ENCODE measurements at regions not wholly inside any gene's neighbourhood (a gene's known extent, or its start where the extent isn't known, plus 50 kb on each side); places are given as distances from the start of the nearest gene placed in this dataset.

DNA sequence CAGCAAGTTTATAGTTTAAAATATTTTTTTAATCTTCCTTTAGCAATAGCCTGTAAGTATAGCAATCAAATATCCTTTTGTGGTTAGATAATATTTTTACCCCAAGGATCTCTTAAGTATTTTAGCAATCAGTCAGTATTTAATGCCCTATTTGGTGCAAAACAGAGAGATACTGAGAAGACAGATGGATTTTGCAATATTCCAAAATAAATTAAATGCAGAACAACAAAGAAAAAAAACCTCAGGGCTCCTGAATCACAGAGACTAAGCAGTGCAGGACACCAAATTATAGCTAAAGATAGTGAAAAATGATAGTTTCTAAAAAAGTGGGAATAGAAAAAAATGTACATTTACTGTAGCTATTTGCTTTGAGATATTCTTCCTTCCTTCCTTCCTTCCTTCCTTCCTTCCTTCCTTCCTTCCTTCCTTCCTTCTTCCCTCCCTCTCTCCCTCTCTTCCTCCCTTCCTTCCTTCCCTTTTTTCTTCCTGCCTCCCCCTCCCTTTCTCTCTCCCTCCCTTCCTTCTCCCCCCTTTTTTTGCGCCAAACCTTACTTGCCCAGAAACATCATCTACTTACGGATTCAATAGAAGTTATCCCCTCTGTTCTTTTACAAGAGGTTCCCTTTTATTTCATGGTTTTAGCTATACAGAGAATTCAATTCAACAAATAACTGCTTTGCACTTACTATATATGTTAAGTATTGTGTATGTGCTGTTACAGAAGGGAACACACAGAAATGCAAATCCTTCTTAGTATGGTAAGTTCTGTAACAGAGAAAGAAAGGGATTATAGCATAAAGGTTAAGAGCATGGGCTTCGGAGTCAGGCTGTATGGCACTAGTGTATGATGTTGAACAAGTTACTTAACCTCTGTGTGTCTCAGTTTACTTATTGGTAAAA lies 219.0 kb downstream of the CPE start:
- Histone ChIP-seq H2AFZ (ENCODE audit: low read depth, low read length) (no peak overlapping the region), H3K4me1 (ENCODE audit: insufficient read depth, low read length) (peaks cover 19% of the 10 kb centered on the region), H3K27me3 (ENCODE audit: insufficient read depth, low read length) (no peaks in the 10 kb centered on the region), H3K4me3 (ENCODE audit: low read length) (no peak overlapping the region), H3K9me3 (ENCODE audit: low read length) (no peaks in the 10 kb centered on the region), H3K36me3 (ENCODE audit: insufficient read depth, low read length) (no peaks in the 10 kb centered on the region)

DNA sequence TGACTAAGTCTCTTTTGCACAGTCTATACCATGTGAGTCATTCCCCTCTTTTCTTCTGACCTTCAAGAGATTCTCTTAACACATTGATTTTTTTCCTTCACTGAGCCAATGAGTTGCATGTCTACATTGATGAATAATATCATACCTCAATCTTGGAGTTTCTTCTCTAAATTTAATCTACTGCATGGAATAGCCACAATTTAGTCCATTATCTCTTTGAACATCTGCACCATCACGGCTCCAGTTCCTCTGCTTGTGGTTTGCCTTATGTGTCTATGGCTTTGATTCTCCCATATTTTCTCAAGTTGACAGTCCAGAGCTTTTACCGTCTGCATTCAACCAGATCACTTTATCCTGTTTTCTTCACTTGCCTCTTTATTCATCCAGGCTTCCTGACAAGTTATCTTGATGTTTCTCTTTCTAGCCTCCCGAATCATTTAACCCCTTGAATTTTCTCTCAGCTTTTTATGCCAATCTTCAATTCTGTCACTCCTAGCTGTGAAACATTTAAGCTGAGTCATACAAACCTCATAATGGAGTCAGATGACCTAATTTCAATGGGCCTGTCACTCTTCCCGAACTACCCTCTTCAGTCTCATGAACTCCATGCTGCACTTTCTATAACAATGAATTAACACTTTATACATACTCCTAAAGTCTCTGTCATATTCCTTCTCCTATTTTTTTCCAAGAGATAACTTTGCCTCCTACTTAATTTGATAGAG lies 222.3 kb downstream of the CPE start:
- peaks cover 19% of the 10 kb centered on the region for H3K4me1 ChIP-seq (ENCODE audit: insufficient read depth, low read length)
- H2AFZ ChIP-seq (ENCODE audit: low read depth, low read length): no peak overlapping the region
- no peak overlapping the region for H3K4me3 ChIP-seq (ENCODE audit: low read length)
- H3K27me3 ChIP-seq (ENCODE audit: insufficient read depth, low read length): no peaks in the 10 kb centered on the region
- no peaks in the 10 kb centered on the region for H3K9me3 ChIP-seq (ENCODE audit: low read length)
- no peaks in the 10 kb centered on the region for H3K36me3 ChIP-seq (ENCODE audit: insufficient read depth, low read length)

DNA sequence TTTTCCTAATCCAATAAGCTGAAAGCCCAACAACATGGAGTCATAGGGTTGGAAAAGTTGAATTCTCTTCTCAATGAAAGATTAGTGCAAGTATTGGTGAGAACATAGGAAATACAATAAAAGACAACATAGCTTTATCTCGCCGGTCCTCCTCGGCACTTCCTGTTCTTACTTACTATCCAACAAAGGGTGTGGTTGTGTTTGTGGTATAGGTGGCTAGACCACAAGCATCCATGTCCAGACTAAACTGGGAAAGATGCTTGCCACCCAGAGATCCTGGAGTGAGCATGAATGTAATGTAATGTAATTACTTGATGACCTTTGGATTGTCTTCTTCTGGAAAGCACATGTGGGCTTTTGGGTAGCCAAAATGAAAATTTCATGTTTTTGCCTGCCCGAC lies 223.8 kb downstream of the CPE start:
- Histone ChIP-seq H3K4me3 (ENCODE audit: low read length) (no peak overlapping the region), H3K9me3 (ENCODE audit: low read length) (no peaks in the 10 kb centered on the region), H2AFZ (ENCODE audit: low read depth, low read length) (no peak overlapping the region), H3K27me3 (ENCODE audit: insufficient read depth, low read length) (no peaks in the 10 kb centered on the region), H3K36me3 (ENCODE audit: insufficient read depth, low read length) (no peaks in the 10 kb centered on the region), H3K4me1 (ENCODE audit: insufficient read depth, low read length) (peaks cover 19% of the 10 kb centered on the region)

DNA sequence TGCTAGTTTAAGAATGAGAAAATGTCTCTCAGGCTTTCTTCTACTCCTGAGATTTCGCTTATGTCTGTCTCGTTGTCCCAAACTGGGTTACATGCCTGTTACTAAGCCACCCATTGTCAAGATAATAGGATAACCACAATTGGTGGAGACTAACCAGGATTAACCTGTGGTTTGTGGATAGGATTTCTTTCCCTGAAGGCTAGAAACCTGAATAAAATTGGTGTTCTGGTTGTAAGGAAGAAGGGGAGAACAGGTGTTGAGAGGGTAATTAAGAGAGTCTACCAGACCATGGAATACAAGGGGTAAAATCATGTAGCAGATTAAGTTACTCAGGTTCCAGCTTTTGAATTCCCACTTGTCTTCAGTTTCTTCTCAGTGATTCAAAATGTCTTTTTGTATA lies 225.4 kb downstream of the CPE start:
- no peak overlapping the region for H2AFZ ChIP-seq (ENCODE audit: low read depth, low read length)

DNA sequence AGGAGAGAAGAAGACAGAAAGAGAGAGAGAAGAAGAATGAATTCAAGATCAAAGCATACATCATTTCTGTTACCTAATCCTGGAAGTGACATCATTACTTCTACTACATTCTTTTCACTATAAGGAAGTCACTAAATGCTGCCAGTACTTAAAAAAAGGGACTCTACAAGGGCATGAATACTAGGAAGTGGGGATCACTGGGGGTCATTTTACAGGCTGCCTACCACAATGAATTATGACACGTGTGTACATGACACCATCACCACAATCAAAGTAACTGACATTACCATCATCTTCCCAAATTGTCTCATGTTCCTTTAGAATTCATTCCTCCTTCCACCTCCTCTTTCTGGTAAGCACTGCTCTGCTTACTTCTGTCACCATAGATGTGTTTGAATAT lies 227.0 kb downstream of the CPE start:
- H3K27me3 ChIP-seq (ENCODE audit: insufficient read depth, low read length): no peaks in the 10 kb centered on the region
- H3K9me3 ChIP-seq (ENCODE audit: low read length): no peaks in the 10 kb centered on the region
- H3K36me3 ChIP-seq (ENCODE audit: insufficient read depth, low read length): no peaks in the 10 kb centered on the region
- H2AFZ ChIP-seq (ENCODE audit: low read depth, low read length): no peak overlapping the region
- H3K4me1 ChIP-seq (ENCODE audit: insufficient read depth, low read length): peaks cover 28% of the 10 kb centered on the region
- H3K4me3 ChIP-seq (ENCODE audit: low read length): no peak overlapping the region

More for the DNA sequence above, 225.4 kb downstream of the CPE start:
- no peaks in the 10 kb centered on the region for H3K9me3 ChIP-seq (ENCODE audit: low read length)
- H3K36me3 ChIP-seq (ENCODE audit: insufficient read depth, low read length): no peaks in the 10 kb centered on the region
- no peak overlapping the region for H3K4me3 ChIP-seq (ENCODE audit: low read length)
- H3K27me3 ChIP-seq (ENCODE audit: insufficient read depth, low read length): no peaks in the 10 kb centered on the region
- H3K4me1 ChIP-seq (ENCODE audit: insufficient read depth, low read length): peaks cover 20% of the 10 kb centered on the region

DNA sequence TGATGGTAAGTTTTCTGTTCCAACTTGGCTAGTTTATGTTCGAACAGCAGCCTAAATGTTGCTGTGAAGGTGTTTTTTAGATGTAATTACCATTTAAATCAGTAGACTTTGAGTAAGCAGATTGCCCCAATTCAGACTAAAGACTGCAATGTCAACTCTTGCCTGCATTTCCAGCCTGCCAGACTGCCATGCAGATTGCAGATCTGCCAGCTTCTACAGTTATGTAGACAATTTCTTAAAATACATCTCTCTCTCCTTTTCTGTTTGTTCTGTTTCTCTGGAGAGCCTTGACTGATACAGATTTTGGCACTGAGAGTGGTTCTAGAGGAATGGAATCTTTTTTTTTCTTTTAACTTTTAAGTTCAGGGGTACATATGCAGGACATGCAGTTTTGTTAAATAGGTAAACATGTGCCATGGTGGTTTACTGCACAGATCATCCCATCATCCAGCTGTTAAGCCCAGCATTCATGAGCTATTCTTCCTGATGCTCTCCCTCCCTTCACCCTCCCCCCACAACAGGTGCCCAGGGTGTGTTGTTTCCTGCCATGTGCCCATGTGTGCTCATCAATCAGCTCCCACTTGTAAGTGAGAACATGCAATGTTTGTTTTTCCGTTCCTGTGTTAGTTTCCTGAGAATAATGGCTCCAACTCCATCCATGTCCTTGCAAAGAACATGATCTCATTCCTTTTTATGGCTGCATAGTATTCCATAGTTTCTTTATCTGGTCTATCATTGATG lies 227.8 kb downstream of the CPE start:
- no peaks in the 10 kb centered on the region for H3K36me3 ChIP-seq (ENCODE audit: insufficient read depth, low read length)
- no peak overlapping the region for H3K4me3 ChIP-seq (ENCODE audit: low read length)
- H3K4me1 ChIP-seq (ENCODE audit: insufficient read depth, low read length): peaks cover 26% of the 10 kb centered on the region
- H2AFZ ChIP-seq (ENCODE audit: low read depth, low read length): no peak overlapping the region
- H3K27me3 ChIP-seq (ENCODE audit: insufficient read depth, low read length): no peaks in the 10 kb centered on the region
- no peaks in the 10 kb centered on the region for H3K9me3 ChIP-seq (ENCODE audit: low read length)

DNA sequence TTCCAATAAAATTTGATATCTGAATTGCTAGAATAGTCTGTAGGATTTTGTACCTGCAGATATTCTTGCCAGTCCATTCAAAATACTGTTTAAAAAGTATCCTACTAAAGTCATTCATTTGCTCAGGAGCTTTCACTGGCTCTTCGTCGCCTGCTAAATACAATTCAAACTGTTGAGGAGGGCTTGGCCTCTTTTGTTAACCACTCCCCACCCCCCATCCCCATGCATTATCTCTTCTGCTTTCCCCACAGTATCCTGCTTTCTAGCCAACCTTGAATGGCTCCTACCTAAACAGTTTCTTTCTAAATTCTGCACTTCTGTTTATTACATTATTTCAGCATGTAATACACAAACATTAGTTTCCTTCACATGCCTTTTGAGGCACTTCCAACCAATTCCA lies 230.8 kb downstream of the CPE start:
- Histone ChIP-seq H3K4me1 (ENCODE audit: insufficient read depth, low read length) (peaks cover 49% of the 10 kb centered on the region), H3K9me3 (ENCODE audit: low read length) (no peaks in the 10 kb centered on the region), H2AFZ (ENCODE audit: low read depth, low read length) (no peak overlapping the region), H3K27me3 (ENCODE audit: insufficient read depth, low read length) (no peaks in the 10 kb centered on the region), H3K36me3 (ENCODE audit: insufficient read depth, low read length) (no peaks in the 10 kb centered on the region), H3K4me3 (ENCODE audit: low read length) (no peak overlapping the region)

DNA sequence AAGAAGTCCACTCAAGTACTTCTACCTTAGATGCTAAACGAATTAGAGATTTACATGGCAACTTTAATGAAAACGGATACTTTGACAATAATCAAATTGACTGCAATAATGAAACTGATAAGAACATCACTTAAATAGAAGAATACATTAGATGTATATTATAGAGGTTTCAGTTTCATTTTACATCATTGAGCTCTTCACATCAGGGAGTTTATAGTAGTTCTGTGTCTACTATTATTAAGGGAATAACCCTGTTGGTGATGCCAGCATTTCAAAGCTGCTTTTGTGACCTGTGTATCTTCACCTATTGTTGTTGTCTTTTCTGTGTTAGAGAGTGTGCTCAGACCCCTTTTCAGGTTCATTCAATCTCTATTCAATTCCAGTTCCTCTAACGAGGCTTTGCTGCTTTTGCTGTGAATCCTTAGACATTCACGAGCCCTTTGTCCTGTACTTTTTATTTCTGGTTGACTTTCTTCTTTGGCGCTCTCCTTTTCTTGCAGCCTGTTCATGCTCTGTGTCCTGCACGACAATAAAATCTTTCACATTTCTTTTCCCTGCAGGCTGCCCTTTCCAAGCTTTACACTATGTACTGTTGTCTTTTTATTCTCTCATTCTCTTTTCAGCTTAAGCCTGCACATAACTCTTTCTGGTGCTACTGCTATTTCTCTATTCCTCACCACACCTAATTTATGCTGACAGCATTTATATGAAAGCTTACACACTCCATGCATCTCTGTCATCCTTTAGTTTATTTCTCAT lies 232.1 kb downstream of the CPE start:
- Histone ChIP-seq H3K27me3 (ENCODE audit: insufficient read depth, low read length) (no peaks in the 10 kb centered on the region), H3K4me1 (ENCODE audit: insufficient read depth, low read length) (peaks cover 49% of the 10 kb centered on the region), H3K36me3 (ENCODE audit: insufficient read depth, low read length) (no peaks in the 10 kb centered on the region), H3K9me3 (ENCODE audit: low read length) (no peaks in the 10 kb centered on the region), H2AFZ (ENCODE audit: low read depth, low read length) (no peak overlapping the region), H3K4me3 (ENCODE audit: low read length) (no peak overlapping the region)

DNA sequence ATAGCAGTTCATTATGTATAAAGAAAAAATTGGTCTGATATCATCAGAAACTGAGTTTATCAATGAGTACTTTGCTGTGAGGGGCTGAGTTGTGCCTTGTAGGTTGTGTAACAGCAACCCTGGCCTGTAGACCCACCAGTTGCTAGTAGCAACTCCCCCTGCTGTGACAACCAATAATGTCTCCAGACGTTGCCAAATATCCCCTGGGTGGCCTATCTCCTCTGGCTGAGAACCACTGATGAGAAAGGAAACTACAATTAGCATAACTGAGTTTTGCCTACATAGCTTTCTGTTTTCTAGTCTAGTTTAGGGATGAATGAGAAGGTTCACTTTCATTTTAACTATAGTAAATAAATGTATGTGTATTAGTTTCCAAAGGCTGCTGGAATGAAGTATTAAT lies 234.1 kb downstream of the CPE start:
- H2AFZ ChIP-seq (ENCODE audit: low read depth, low read length): no peak overlapping the region
- peaks cover 49% of the 10 kb centered on the region for H3K4me1 ChIP-seq (ENCODE audit: insufficient read depth, low read length)
- no peaks in the 10 kb centered on the region for H3K27me3 ChIP-seq (ENCODE audit: insufficient read depth, low read length)

DNA sequence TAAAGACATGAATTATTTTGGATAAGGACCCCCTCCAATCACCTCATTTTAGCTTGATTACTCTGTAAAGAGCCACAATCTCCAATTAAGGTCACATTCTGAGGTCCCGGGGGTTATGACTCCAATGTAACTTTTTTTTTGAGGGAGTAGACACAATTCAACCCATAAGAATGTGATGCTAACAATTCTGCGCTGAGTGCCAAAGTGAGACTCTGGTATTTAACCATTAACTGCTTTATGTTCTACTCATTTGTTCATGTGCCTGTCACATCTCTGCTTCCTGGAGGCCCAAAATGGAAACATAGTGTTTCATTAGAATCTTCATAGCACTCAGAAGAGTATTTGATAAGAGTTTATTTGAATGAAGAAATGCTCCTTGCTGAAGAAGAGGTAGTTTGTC lies 234.8 kb downstream of the CPE start:
- no peaks in the 10 kb centered on the region for H3K9me3 ChIP-seq (ENCODE audit: low read length)
- H2AFZ ChIP-seq (ENCODE audit: low read depth, low read length): no peak overlapping the region
- peaks cover 49% of the 10 kb centered on the region for H3K4me1 ChIP-seq (ENCODE audit: insufficient read depth, low read length)
- no peaks in the 10 kb centered on the region for H3K36me3 ChIP-seq (ENCODE audit: insufficient read depth, low read length)
- no peak overlapping the region for H3K4me3 ChIP-seq (ENCODE audit: low read length)
- no peaks in the 10 kb centered on the region for H3K27me3 ChIP-seq (ENCODE audit: insufficient read depth, low read length)

More for the DNA sequence above, 234.1 kb downstream of the CPE start:
- Histone ChIP-seq H3K9me3 (ENCODE audit: low read length) (no peaks in the 10 kb centered on the region), H3K36me3 (ENCODE audit: insufficient read depth, low read length) (no peaks in the 10 kb centered on the region), H3K4me3 (ENCODE audit: low read length) (no peak overlapping the region)

DNA sequence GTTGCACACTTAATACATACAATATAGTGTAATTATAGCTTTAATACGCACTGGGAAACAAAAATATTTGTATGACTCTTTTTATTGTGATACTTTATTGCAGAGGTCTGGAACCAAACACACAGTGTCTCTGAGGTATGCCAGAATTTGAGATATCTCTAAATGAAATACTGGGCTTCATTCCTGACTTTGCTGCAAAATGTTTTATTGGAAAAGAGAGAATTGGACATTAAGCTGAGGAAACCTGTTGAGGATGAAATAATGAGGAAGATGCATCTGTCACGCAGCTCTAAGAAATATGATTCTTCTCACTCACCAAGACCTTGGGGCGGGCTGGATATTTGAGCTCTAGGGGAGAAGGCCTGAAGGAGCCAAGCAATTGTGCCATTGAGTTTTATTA lies 242.1 kb downstream of the CPE start:
- no peaks in the 10 kb centered on the region for H3K36me3 ChIP-seq (ENCODE audit: insufficient read depth, low read length)
- no peaks in the 10 kb centered on the region for H3K4me1 ChIP-seq (ENCODE audit: insufficient read depth, low read length)
- no peak overlapping the region for H3K4me3 ChIP-seq (ENCODE audit: low read length)
- H2AFZ ChIP-seq (ENCODE audit: low read depth, low read length): no peak overlapping the region
- H3K27me3 ChIP-seq (ENCODE audit: insufficient read depth, low read length): no peaks in the 10 kb centered on the region
- no peaks in the 10 kb centered on the region for H3K9me3 ChIP-seq (ENCODE audit: low read length)

DNA sequence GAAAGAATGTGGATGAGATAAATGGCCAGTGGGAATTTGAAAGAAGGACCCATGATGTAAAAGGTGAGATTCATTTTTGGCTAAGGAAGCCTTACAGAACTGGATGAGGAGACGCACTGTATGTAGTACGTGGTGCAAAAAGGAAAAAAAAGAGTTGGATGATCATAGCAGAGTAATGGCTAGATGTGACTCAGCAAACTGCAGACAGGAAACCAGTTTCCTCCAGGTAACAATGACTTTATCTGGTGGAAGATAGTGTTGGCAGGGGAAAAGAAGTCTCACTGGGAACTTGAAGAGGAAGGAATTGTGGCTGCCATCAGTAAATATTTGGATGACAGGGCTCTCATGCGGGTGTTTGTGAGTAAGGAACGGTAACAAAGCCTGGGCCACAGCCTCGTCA lies 243.2 kb downstream of the CPE start:
- Histone ChIP-seq H3K9me3 (ENCODE audit: low read length) (no peaks in the 10 kb centered on the region), H3K36me3 (ENCODE audit: insufficient read depth, low read length) (no peaks in the 10 kb centered on the region), H3K4me1 (ENCODE audit: insufficient read depth, low read length) (no peaks in the 10 kb centered on the region), H3K4me3 (ENCODE audit: low read length) (no peak overlapping the region), H3K27me3 (ENCODE audit: insufficient read depth, low read length) (no peaks in the 10 kb centered on the region), H2AFZ (ENCODE audit: low read depth, low read length) (no peak overlapping the region)

Measured in neuron (in vitro differentiated cells).